Cardiac muscle cell (in vitro differentiated cells and primary cell): ENCODE measurements at regions not wholly inside any gene's neighbourhood (a gene's known extent, or its start where the extent isn't known, plus 50 kb on each side); places are given as distances from the start of the nearest gene placed in this dataset.

ENCODE experiments used
- DNase-seq, 2 donors: peaks; one replicate each; pipeline versions ENCODE4 v3.0.0 to v3.0.0-alpha.2; 2010 to 2017; ENCODE audit warnings: low read depth in 1 of 2, low spot score in 1 of 2
- H3K27ac ChIP-seq: fragments of 200-600 bp; sonication (generic); 2 replicates; pipeline ENCODE4 v1.5.1; 2016
- H3K27me3 ChIP-seq: fragments of 200-600 bp; sonication (generic); 2 replicates; pipeline ENCODE4 v1.6.0; 2016; ENCODE audit warnings: control low read depth
- H3K36me3 ChIP-seq: fragments of 200-600 bp; sonication (generic); 2 replicates; pipeline ENCODE4 v1.5.1; 2016; ENCODE audit warnings: control low read depth
- H3K4me1 ChIP-seq: fragments of 200-600 bp; sonication (generic); 2 replicates; pipeline ENCODE4 v1.8.1; 2017; ENCODE audit warnings: low read depth, mild to moderate bottlenecking, mixed run types
- H3K4me3 ChIP-seq: fragments of 200-600 bp; sonication (generic); 2 replicates; pipeline ENCODE4 v1.5.1; 2016; ENCODE audit warnings: mild to moderate bottlenecking
- H3K9me3 ChIP-seq: fragments of 200-600 bp; sonication (generic); 2 replicates; pipeline ENCODE4 v1.5.1; 2017; ENCODE audit warnings: low read depth, mild to moderate bottlenecking, control low read depth
- CTCF ChIP-seq: IDR thresholded peaks from 2 replicates; pipeline ENCODE4 v1.5.1; 2012; ENCODE audit warnings: low read depth, mild to moderate bottlenecking, low read length

GRCh38 chr21:18147678-18148077 is 97.0 kb upstream of the CHODL start:
- Histone ChIP-seq H3K4me3 (no peak overlapping the region), H3K4me1 (peaks cover 12% of the 10 kb centered on the region), H3K36me3 (no peaks in the 10 kb centered on the region), H3K9me3 (no peaks in the 10 kb centered on the region), H3K27ac (peak overlapping the region; percentile 59), H3K27me3 (no peaks in the 10 kb centered on the region)
- peak; percentile 3 to 42 for DNase-seq
- no peak for TF ChIP-seq CTCF

- H3K36me3 ChIP-seq, result no peaks in the 10 kb centered on the region
- peak overlapping the region; percentile 59 for H3K27ac ChIP-seq
- H3K27me3 ChIP-seq, result no peaks in the 10 kb centered on the region
- no peak overlapping the region for H3K4me3 ChIP-seq
- no peak for TF ChIP-seq CTCF
- peaks cover 15% of the 10 kb centered on the region for H3K4me1 ChIP-seq
- no peaks in the 10 kb centered on the region for H3K9me3 ChIP-seq
- DNase-seq, result no peak
Observed at GRCh38 chr21:18146820-18147219, 97.8 kb upstream of the CHODL start.

- Histone ChIP-seq H3K27ac (no peak overlapping the region), H3K36me3 (no peaks in the 10 kb centered on the region), H3K4me1 (peaks cover 15% of the 10 kb centered on the region), H3K9me3 (no peaks in the 10 kb centered on the region), H3K27me3 (no peaks in the 10 kb centered on the region), H3K4me3 (no peak overlapping the region)
- TF ChIP-seq CTCF, result no peak
- DNase-seq, result no peak
Observed at GRCh38 chr21:18144339-18144738, 100.3 kb upstream of the CHODL start.

GRCh38 chr21:18142655-18143054 is 102.0 kb upstream of the CHODL start:
- H3K27me3 ChIP-seq, result no peaks in the 10 kb centered on the region
- TF ChIP-seq CTCF, result no peak
- H3K4me3 ChIP-seq, result no peak overlapping the region
- H3K4me1 ChIP-seq, result peaks cover 7% of the 10 kb centered on the region
- H3K27ac ChIP-seq, result no peak overlapping the region
- no peaks in the 10 kb centered on the region for H3K36me3 ChIP-seq
- H3K9me3 ChIP-seq, result no peaks in the 10 kb centered on the region
- no peak for DNase-seq

GRCh38 chr21:18138507-18138906 is 106.1 kb upstream of the CHODL start:
- peaks cover 3% of the 10 kb centered on the region for H3K4me1 ChIP-seq
- H3K27me3 ChIP-seq, result no peaks in the 10 kb centered on the region
- H3K36me3 ChIP-seq, result no peaks in the 10 kb centered on the region
- H3K27ac ChIP-seq, result no peak overlapping the region
- H3K9me3 ChIP-seq, result no peaks in the 10 kb centered on the region
- H3K4me3 ChIP-seq, result no peak overlapping the region
- TF ChIP-seq CTCF, result no peak
- DNase-seq, result no peak

- H3K36me3 ChIP-seq, result no peaks in the 10 kb centered on the region
- H3K27ac ChIP-seq, result no peak overlapping the region
- no peaks in the 10 kb centered on the region for H3K27me3 ChIP-seq
- no peak overlapping the region for H3K4me3 ChIP-seq
- H3K4me1 ChIP-seq, result no peaks in the 10 kb centered on the region
- H3K9me3 ChIP-seq, result no peaks in the 10 kb centered on the region
- no peak for DNase-seq
- no peak for TF ChIP-seq CTCF
Observed at GRCh38 chr21:18129526-18129925, 115.1 kb upstream of the CHODL start.
